LNCaP clone FGC (cell line): ENCODE measurements at regions not wholly inside any gene's neighbourhood (a gene's known extent, or its start where the extent isn't known, plus 50 kb on each side); places are given as distances from the start of the nearest gene placed in this dataset.
"Not testable (repeated sequence)": the region's sequence is repeated elsewhere in the genome, so short reads cannot be mapped to it uniquely, and the experiment has no call there.

Experiments used
- DNase-seq: peaks from one replicate; pipeline ENCODE4 v3.0.0-alpha.2; 2011; ENCODE audit warnings: low read depth
- H3K4me3 ChIP-seq: 2 replicates; pipeline ENCODE4 v1.5.1; 2011; ENCODE audit warnings: mild to moderate bottlenecking, low read depth, low read length, control low read depth
- TF ChIP-seq, protein P1 (sequence below): IDR thresholded peaks from 2 replicates; pipeline ENCODE4 v1.5.1; 2012; ENCODE audit warnings: mild to moderate bottlenecking; ENCODE audit not compliant: control insufficient read depth, insufficient read depth; ENCODE audit errors: extremely low read depth

DNA sequence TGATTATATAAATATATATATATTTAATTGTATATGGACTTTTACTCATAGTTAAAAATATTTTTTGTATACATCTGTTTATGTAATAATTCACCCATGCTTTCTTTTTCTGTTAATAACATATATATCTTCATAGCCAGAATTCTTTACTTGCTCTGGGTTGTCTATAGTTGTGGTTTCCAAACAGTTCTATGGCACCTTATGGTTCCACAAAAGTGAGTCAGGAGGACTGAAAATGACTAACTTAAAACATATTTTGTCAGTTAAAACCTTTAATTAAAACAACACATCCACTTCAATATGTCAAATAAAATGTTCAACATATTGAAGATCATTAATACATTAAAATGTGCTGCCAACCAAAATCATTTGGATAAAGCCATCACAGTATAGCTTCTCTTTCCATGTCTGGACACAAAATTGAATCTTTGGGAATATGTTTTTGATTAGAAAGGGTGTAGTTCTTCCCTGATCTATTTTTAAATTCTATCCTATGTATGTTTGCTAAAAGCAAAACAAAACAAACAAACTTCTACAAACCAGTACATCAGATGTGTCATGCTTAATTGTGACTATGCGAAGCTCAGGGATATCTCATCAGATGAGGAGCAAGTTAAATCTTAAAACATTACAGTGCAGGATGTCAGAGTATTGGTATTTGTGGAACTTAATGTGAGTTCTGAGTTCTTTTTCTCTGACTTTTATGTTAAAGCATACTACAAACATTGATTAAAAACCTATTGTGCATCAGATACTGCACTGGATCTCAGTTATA, 1488.4 kb upstream of the TENM4 start:
- no peak overlapping the region for H3K4me3 ChIP-seq
- TF ChIP-seq, protein P1, sequence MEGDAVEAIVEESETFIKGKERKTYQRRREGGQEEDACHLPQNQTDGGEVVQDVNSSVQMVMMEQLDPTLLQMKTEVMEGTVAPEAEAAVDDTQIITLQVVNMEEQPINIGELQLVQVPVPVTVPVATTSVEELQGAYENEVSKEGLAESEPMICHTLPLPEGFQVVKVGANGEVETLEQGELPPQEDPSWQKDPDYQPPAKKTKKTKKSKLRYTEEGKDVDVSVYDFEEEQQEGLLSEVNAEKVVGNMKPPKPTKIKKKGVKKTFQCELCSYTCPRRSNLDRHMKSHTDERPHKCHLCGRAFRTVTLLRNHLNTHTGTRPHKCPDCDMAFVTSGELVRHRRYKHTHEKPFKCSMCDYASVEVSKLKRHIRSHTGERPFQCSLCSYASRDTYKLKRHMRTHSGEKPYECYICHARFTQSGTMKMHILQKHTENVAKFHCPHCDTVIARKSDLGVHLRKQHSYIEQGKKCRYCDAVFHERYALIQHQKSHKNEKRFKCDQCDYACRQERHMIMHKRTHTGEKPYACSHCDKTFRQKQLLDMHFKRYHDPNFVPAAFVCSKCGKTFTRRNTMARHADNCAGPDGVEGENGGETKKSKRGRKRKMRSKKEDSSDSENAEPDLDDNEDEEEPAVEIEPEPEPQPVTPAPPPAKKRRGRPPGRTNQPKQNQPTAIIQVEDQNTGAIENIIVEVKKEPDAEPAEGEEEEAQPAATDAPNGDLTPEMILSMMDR, result no peak
- no peak for DNase-seq

DNA sequence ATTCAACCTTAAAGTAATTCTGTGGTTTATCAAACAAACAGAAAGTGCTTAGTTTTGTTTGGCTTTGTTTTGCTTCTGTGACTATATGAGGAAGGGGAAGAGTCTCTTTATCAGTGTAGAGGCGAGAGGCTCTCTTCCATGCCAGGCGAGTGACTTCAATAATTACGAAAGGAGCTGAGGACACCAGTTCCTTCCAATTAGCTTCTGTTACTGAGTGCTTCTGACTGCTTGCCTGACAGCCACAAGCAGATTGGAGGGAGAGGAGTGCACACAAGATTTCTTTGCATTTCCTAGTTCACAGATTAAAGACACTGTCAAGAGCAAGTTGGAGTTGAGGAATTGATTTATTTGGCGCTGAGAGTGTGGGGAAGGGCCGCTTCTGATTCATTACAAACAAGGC, 1484.5 kb upstream of the TENM4 start:
- DNase-seq, result no peak
- H3K4me3 ChIP-seq, result no peak overlapping the region
- TF ChIP-seq, protein P1, result no peak

DNA sequence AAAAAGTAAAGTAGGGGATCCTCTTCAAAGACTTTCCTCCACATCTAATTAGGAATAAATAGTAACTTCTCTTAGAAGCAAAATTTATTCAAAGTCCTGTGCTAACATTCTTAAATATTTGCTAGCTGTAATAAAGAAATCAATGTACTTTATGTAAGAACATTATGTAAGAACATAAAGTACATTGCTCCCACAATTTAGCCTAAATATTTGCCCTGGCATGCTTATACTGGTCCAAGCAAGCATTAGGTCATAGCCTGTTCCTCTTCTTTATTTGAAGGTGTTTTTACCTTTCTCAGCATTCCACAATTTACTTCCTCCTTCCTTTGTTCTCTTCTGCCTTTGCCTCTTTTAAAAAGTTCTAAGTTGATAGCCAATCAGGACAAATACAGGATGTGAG, 1480.5 kb upstream of the TENM4 start:
- H3K4me3 ChIP-seq, DNase-seq: not testable (repeated sequence)

DNA sequence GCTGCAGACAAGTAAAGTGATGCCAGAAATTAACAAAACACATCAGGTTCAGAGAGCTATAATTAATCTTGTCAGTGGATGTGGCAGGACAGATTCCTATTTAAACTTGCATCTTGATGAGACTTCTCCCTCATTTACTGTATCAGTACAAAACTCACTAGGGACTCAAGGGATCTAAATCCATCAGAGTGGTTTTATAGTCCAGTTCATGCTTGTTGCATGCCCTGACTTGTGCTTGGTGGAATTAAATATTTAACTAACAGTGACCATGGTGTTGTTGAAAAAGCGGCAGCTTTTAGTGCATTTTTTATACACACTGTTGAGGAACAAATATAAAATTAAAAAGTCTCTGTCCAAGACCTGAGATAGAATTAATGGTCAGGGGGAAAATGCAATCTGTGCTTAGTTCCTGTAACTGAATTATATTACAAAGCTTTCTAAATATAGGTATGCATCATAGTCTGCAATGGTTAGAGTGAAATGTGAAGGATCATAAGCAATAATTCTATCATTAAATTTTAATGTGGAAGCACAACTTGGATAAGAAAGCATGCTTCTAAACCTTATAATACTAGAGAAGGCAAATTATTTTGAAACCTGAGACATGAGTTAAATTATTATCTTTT, 1475.5 kb upstream of the TENM4 start:
- TF ChIP-seq, protein P1, result no peak
- no peak overlapping the region for H3K4me3 ChIP-seq
- no peak for DNase-seq

DNA sequence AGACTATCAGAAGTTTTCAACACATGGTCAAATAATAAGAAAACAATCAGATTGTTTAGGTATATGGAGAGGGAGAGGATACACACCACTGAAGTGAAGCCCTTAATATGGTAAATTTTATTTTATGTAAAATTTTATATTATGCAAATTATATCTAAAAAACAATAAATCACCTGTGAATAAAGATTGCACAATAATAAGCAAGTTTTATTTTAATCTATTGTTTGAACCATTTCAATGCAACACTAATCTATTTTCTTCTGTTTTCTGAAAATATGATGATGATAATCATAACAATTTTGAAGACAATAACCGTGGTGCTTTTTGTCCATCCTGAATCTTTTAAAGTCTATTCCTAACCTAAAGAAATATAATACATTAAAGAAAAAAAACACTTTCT, 1473.5 kb upstream of the TENM4 start:
- no peak for DNase-seq
- H3K4me3 ChIP-seq, result no peak overlapping the region
- TF ChIP-seq, protein P1, result no peak

DNA sequence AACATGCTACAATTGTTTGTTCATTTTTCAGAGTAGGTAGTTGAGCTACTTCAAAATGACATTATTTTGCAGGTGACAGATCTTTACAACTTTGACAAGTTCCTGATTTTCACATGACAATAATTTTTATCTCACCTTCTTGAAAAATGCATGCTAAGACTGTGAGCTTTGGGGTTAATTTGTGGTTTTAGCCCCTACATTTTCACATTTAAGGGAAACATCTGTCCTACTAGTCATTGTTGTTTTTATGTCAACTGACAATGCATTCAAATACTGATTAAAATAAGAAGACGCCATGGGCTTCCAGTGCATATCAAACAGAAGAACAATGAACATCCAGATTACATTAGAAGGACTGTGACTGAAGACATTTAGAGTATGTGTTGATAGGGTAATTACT, 1470.8 kb upstream of the TENM4 start:
- no peak for DNase-seq
- TF ChIP-seq, protein P1, result no peak
- no peak overlapping the region for H3K4me3 ChIP-seq

DNA sequence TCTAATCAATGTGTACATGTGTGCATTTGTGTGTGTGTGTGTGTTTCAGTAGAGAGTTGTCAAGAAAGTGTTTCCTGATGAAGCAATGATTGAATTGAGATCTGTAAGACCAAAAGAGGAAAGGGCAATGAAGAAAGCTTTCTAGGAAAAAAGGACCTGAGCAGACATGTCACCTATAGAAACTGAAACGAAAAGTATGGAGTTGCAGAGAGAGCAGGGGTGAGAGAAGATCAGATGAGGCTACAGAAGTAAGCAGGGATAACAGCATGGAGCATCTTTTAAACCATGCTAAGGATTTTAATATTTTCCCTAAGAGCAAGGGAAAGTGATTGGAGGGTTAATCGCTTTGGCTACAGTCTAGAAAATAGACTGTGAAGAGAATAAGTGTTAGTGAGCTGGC, 1459.4 kb upstream of the TENM4 start:
- H3K4me3 ChIP-seq, result no peak overlapping the region
- TF ChIP-seq, protein P1, result no peak
- no peak for DNase-seq
